ENCODE measurements at regions not wholly inside any gene's neighbourhood (a gene's known extent, or its start where the extent isn't known, plus 50 kb on each side); places are given as distances from the start of the nearest gene placed in this dataset.

GRCh38 chr20:22775256-22775655 lies 190.9 kb upstream of the FOXA2 start:
- H3K9me3 ChIP-seq = peaks cover 0 to 3% (median 0%) of the 10 kb centered on the region in 12 donors
- WGBS, 4 donors = 86 to 100% (median 92%) methylated on average over 1 of the region's 1 CpG
- no peaks in the 10 kb centered on the region for H3K36me3 ChIP-seq
- TF ChIP-seq POLR2A (IDR thresholded peaks at IDR 0.05) = no peak
- no peak for TF ChIP-seq CTCF (IDR thresholded peaks at IDR 0.05)
- no peak overlapping the region for H3K27ac ChIP-seq
- H3K4me3 ChIP-seq = no peak overlapping the region
- DNase-seq (no peak), ATAC-seq (no peak)
- intact Hi-C loops (cut with DNase I) = no loop called here
- no peaks in the 10 kb centered on the region for H3K27me3 ChIP-seq
- peaks cover 0 to 5% (median 0%) of the 10 kb centered on the region in 12 donors for H3K4me1 ChIP-seq

GRCh38 chr20:22775671-22776139 lies 191.3 kb upstream of the FOXA2 start:
- WGBS, 4 donors = 67 to 72% (median 71%) methylated on average over 2 of the region's 2 CpGs
- no peak for DNase-seq
- no peak overlapping the region for H3K4me3 ChIP-seq
- peaks cover 0 to 5% (median 0%) of the 10 kb centered on the region in 12 donors for H3K4me1 ChIP-seq
- H3K9me3 ChIP-seq = peaks cover 0 to 3% (median 0%) of the 10 kb centered on the region in 12 donors
- H3K27me3 ChIP-seq = no peaks in the 10 kb centered on the region
- no peaks in the 10 kb centered on the region for H3K36me3 ChIP-seq
- ATAC-seq = no peak
- TF ChIP-seq CTCF (IDR thresholded peaks at IDR 0.05) (no peak), POLR2A (IDR thresholded peaks at IDR 0.05) (no peak)
- intact Hi-C loops (cut with DNase I) = no loop called here
- no peak overlapping the region for H3K27ac ChIP-seq

- Histone ChIP-seq H3K36me3 (no peaks in the 10 kb centered on the region), H3K27ac (no peak overlapping the region), H3K9me3 (peaks cover 0 to 3% (median 0%) of the 10 kb centered on the region in 12 donors), H3K4me3 (no peak overlapping the region), H3K27me3 (no peaks in the 10 kb centered on the region), H3K4me1 (peaks cover 0 to 5% (median 0%) of the 10 kb centered on the region in 12 donors)
- ATAC-seq (no peak), DNase-seq (no peak)
- intact Hi-C loops (cut with DNase I) = no loop called here
- TF ChIP-seq POLR2A (IDR thresholded peaks at IDR 0.05) = no peak
- no peak for TF ChIP-seq CTCF (IDR thresholded peaks at IDR 0.05)
- WGBS, 4 donors = 91 to 98% (median 93%) methylated on average over 3 of the region's 3 CpGs
Observed at GRCh38 chr20:22776369-22776768, 192.0 kb upstream of the FOXA2 start.

- H3K4me3 ChIP-seq = no peak overlapping the region
- no peaks in the 10 kb centered on the region for H3K36me3 ChIP-seq
- no peaks in the 10 kb centered on the region for H3K4me1 ChIP-seq
- ATAC-seq (peak in 1 of 4 donors; percentile 36), DNase-seq (no peak)
- intact Hi-C loops (cut with DNase I) = no loop called here
- WGBS, 4 donors = 61 to 71% (median 65%) methylated on average over 2 of the region's 2 CpGs
- peaks cover 0 to 3% (median 0%) of the 10 kb centered on the region in 12 donors for H3K9me3 ChIP-seq
- no peak for TF ChIP-seq POLR2A (IDR thresholded peaks at IDR 0.05)
- TF ChIP-seq CTCF (IDR thresholded peaks at IDR 0.05) = peak in 1 of 12 donors; percentile 8
- no peaks in the 10 kb centered on the region for H3K27me3 ChIP-seq
- no peak overlapping the region for H3K27ac ChIP-seq
Observed at GRCh38 chr20:22779878-22780277, 195.5 kb upstream of the FOXA2 start.

Measured in heart left ventricle (tissue), 16 donors.